ENCODE measurements at regions not wholly inside any gene's neighbourhood (a gene's known extent, or its start where the extent isn't known, plus 50 kb on each side); places are given as distances from the start of the nearest gene placed in this dataset.
"Not testable (repeated sequence)": the region's sequence is repeated elsewhere in the genome, so short reads cannot be mapped to it uniquely, and the experiment has no call there.

DNA sequence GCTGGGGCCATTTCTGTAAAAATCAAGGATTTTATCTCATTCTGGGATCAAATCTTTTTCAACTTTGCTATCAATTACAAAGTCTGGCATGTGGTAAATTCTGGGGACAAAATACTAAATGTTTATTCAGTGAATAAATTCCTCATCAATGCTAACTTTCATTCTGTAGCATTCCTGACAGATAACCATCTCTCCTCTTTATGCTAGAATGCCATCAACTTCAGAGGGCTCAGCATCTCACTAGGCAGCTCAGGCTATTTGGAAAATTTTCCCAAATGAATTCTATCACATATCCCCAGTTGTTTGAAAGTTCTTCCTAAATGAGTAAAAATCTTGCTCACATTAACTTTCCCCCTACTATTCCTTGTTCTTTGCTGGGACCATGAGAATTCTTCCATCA, 163.0 kb upstream of the DAB1 start:
- DNase-seq (ENCODE audit: extremely low read depth, low read depth): no peak
- no peak overlapping the region for H3K4me3 ChIP-seq (replicated peaks; ENCODE audit: low read depth, low read length)
- TF ChIP-seq, protein P1, sequence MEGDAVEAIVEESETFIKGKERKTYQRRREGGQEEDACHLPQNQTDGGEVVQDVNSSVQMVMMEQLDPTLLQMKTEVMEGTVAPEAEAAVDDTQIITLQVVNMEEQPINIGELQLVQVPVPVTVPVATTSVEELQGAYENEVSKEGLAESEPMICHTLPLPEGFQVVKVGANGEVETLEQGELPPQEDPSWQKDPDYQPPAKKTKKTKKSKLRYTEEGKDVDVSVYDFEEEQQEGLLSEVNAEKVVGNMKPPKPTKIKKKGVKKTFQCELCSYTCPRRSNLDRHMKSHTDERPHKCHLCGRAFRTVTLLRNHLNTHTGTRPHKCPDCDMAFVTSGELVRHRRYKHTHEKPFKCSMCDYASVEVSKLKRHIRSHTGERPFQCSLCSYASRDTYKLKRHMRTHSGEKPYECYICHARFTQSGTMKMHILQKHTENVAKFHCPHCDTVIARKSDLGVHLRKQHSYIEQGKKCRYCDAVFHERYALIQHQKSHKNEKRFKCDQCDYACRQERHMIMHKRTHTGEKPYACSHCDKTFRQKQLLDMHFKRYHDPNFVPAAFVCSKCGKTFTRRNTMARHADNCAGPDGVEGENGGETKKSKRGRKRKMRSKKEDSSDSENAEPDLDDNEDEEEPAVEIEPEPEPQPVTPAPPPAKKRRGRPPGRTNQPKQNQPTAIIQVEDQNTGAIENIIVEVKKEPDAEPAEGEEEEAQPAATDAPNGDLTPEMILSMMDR (IDR thresholded peaks at IDR 0.05; ENCODE audit: low read depth, low read length, missing control alignments): no peak

DNA sequence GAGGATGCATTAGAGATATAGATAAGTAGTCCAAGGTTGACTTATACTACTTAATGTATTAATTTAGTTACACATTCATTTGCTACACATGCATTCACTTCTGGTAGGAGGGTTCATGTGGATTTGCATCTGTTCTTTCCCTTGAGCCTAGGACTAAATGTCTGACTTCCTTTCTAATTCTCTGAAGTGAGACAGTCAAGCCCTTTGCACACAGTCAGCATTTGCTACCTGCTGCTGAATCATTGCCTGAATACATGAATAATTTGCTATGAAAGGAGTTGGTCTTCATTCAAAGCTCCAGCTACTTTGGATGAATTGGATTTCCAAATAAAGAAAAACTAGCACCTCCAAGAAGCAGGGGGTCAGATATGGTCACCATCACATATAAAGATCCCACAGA, 154.8 kb upstream of the DAB1 start:
- no peak overlapping the region for H3K4me3 ChIP-seq (replicated peaks; ENCODE audit: low read depth, low read length)
- TF ChIP-seq, protein P1 (IDR thresholded peaks at IDR 0.05; ENCODE audit: low read depth, low read length, missing control alignments): no peak
- DNase-seq (ENCODE audit: extremely low read depth, low read depth): no peak

DNA sequence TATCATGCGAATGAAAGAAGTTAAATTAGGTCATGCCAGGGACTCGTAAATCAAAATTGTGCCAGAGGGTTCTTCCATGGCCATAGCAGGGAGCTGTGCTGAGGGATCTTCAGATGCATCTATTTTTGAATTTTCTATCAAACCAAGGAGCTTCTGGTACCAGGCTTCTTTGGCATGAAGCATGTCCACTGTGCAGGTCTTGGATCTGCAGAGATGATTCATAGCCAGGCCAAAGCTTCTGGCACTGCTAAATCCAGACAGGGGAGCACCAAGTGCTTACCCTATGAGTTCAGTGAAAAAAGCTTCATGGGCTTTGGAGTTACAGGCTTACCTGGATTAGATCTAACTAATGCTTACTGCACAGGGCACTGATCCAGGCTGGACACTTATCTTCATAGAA, 154.2 kb upstream of the DAB1 start:
- TF ChIP-seq, protein P1 (IDR thresholded peaks at IDR 0.05; ENCODE audit: low read depth, low read length, missing control alignments): no peak
- no peak overlapping the region for H3K4me3 ChIP-seq (replicated peaks; ENCODE audit: low read depth, low read length)
- no peak for DNase-seq (ENCODE audit: extremely low read depth, low read depth)

DNA sequence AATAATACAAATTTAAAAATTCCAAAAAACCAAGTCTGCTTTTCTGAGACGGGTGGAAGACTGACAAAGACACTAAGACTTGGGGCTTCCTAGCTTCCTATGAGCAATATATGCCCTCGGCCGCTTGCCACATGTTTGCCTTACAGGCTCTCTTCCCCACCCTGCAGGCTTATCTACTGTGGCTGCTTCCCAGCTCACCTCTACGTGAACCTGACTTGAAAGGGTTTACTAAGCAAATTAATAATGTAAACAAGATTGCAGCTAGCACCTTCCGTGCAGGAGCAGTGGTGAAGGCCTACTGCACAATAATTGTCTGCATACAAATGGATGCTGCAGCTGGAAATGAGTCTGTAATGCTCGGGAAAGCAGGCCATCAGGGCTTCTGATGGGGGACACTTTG, 152.9 kb upstream of the DAB1 start:
- TF ChIP-seq, protein P1 (IDR thresholded peaks at IDR 0.05; ENCODE audit: low read depth, low read length, missing control alignments): no peak
- H3K4me3 ChIP-seq (replicated peaks; ENCODE audit: low read depth, low read length): no peak overlapping the region
- DNase-seq (ENCODE audit: extremely low read depth, low read depth): no peak

DNA sequence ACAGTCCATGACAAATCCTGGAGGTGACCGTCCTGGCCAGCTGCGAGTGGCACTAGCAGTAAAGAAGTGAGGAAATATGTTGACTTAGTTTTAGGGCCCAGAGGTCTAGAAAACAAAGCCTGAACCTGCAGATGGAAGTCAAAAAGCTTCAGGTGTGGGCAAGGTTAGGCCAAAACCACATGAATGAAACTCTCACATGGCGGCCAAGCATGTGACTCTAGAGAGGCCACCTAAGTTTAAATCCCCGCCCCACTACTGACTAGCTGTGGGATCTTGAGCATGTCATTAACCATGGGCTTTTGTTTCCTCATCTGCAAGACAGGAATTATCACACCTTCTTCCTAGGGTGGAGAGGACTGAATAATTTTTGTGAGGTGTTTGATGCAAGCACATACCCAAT, 148.2 kb upstream of the DAB1 start:
- no peak overlapping the region for H3K4me3 ChIP-seq (replicated peaks; ENCODE audit: low read depth, low read length)
- TF ChIP-seq, protein P1 (IDR thresholded peaks at IDR 0.05; ENCODE audit: low read depth, low read length, missing control alignments): no peak
- no peak for DNase-seq (ENCODE audit: extremely low read depth, low read depth)

DNA sequence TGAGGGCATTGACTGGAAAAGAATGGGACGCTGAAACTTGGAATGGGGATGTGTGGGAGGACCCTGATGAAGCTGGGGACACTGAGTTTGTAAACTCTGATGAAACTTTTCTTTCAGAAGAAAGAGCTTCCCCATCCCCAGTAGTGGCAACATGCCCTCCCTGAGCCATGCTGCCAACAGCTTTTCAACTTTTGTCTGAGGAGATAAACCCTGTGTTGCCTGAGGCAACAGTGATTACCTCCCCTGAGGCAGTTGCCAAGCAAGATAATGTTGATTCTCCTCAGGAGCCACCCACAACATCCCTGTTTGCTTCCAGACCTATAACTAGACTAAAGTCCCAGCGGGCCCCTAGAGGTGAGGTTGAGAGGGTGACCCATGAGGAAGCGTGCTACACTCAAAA, 134.2 kb upstream of the DAB1 start:
- not testable (repeated sequence) for H3K4me3 ChIP-seq (replicated peaks; ENCODE audit: low read depth, low read length); DNase-seq (ENCODE audit: extremely low read depth, low read depth)

DNA sequence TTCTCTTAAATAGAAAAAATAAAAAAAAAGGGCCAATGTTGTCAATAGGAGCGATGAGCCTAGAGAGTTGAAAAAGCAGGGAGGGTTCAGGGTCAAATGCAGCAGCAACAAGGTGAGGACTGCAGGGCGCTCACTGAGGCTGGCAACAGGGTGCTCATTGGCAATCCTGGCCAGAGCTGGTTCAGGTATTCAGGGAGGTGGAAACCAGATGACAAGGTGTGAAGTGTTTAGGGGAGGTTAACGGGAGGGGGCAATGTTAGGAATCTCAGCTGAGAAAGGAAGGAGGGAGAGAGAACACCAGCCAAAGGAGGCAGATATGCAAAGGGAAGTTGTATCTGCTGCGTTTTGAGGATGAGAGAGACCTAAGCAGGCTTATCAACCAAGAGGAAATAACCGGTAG, 129.8 kb upstream of the DAB1 start:
- TF ChIP-seq, protein P1 (IDR thresholded peaks at IDR 0.05; ENCODE audit: low read depth, low read length, missing control alignments): no peak
- no peak overlapping the region for H3K4me3 ChIP-seq (replicated peaks; ENCODE audit: low read depth, low read length)
- no peak for DNase-seq (ENCODE audit: extremely low read depth, low read depth)

Data from HFF-Myc (cell line).